HG02870 (cell line): ENCODE measurements at regions not wholly inside any gene's neighbourhood (a gene's known extent, or its start where the extent isn't known, plus 50 kb on each side); places are given as distances from the start of the nearest gene placed in this dataset.
"Not testable (repeated sequence)": the region's sequence is repeated elsewhere in the genome, so short reads cannot be mapped to it uniquely, and the experiment has no call there.

Experiments
- ATAC-seq: cut with Tn5 transposase; IDR thresholded peaks from one replicate; pipeline ENCODE4 v1.9.1; 2021; ENCODE audit warnings: mild to moderate bottlenecking, moderate library complexity; ENCODE audit not compliant: unreplicated experiment

DNA sequence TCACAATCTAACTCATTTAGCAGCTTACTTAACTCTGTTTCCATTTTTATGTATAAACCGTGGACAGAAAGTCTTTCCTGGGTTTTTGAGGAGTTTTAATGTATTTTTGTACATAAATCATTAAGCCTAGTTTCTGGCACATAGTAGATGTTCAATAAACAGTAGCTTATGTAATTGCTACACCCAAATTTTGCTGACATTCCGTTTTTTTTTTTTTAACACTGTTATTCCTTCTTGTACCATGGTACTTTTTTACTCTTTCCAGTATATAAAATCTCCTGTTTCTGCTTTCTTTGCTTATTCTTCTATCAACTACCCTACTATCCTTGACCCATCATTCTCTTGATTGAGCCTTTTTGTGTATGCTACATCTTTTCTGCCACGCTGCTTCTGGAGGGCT lies 1151.3 kb upstream of the CRIM1 start:
- no peak for ATAC-seq

- no peak for ATAC-seq
Observed at GRCh38 chr2:35199298-35199697, 1156.3 kb upstream of the CRIM1 start.

GRCh38 chr2:35185861-35186412 lies 1169.6 kb upstream of the CRIM1 start:
- ATAC-seq: no peak

GRCh38 chr2:35184471-35184870 lies 1171.1 kb upstream of the CRIM1 start:
- no peak for ATAC-seq

- not testable (repeated sequence) for ATAC-seq
Observed at GRCh38 chr2:35176726-35177125, 1178.9 kb upstream of the CRIM1 start.

DNA sequence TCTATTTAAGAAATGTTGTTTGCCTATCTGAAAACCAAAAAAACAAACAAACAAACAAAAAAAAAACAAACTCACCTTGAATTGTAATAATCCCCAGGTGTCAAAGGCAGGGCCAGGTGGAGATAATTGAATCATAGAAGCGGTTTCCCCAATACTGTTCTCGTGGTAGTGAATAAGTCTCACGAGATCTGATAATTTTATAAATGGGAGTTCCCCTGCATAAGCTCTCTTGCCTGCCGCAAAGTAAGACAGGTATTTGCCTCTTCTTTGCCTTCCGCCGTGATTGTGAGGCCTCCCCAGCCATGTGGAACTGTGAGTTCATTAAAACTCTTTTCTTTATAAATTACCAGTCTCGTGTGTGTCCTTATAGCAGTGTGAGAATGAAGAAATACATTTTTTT lies 1180.7 kb upstream of the CRIM1 start:
- no peak for ATAC-seq

GRCh38 chr2:35172687-35173086 lies 1182.9 kb upstream of the CRIM1 start:
- no peak for ATAC-seq

- ATAC-seq: no peak
Observed at GRCh38 chr2:35168351-35168750, 1187.2 kb upstream of the CRIM1 start.

DNA sequence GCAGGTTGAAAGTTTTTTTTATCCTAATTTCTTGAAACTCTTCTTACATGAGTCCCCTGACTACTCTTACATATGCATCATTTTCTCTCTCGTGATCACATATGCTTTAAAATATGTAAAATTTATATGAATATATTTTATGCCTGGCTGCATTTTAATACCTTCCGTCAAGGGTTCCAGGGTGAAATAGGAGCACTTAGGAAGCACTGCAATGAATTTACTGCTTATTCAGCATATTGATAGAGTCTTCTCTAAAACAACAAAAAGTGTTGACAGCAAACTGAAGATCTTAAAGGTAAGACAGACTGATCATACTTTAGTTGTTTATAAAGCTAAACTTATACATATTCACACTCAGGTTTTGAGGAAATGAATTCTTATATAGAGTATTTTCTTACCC lies 1191.6 kb upstream of the CRIM1 start:
- ATAC-seq: no peak

GRCh38 chr2:35160871-35161270 lies 1194.7 kb upstream of the CRIM1 start:
- no peak for ATAC-seq

DNA sequence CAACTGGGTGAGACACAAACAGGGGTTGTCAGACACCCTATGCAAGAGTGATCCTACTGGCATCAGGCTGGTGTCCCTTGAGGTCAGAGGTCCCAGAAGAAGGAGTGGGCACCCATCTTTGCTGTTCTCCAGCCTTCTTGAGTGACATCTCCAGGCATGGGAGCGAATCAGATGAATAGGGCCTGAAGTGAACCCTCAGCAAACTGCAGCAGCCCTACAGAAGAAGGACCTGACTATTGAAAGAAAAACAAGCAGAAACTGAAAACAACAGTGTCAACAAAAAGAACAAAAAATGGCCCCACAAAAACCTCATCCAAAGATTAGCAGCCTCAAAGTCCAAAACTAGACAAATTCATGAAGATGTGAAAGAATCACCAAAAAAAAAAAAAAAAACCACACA lies 1229.7 kb upstream of the CRIM1 start:
- ATAC-seq: no peak

DNA sequence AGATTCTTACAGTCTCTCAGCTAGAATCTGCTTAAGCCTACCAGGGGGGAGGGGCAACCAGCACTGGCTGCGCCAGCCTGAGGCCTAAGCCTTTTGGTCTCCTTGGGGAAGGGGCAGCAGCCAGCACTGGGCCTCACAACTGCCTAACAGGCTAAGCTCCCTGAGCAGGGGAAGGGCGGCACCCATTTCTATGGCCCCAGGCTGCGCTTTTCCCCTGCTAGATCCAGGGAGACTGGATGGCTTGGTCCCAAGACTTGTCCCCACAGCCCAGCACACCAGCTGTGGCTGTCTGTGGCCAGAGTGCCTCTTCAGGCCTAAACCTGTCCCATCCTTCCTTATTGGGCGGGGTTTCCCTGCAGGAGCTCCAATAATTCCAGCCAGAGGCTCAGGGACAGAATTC lies 1230.3 kb upstream of the CRIM1 start:
- no peak for ATAC-seq

GRCh38 chr2:35116151-35116550 lies 1239.4 kb upstream of the CRIM1 start:
- ATAC-seq: no peak

GRCh38 chr2:35114765-35115164 lies 1240.8 kb upstream of the CRIM1 start:
- no peak for ATAC-seq

- not testable (repeated sequence) for ATAC-seq
Observed at GRCh38 chr2:35112367-35112766, 1243.2 kb upstream of the CRIM1 start.

DNA sequence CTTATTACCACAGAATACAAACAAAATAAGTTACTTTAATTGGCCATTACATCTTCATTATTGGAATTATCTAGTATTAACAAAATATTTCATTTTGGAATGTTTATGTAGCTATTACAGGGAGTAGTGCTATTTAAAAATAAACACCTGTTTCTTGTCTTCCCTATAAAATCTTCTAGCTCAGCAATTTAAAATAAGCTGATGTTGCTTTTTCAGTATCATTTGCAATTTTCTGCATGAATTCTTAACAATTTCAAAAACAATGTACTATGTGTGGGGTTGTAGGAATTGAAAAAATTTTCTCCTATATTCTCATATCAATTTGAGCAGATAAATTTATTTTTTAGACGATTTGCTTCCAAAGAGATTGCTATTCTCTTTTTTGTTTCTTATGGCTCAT lies 1251.3 kb upstream of the CRIM1 start:
- ATAC-seq: no peak

DNA sequence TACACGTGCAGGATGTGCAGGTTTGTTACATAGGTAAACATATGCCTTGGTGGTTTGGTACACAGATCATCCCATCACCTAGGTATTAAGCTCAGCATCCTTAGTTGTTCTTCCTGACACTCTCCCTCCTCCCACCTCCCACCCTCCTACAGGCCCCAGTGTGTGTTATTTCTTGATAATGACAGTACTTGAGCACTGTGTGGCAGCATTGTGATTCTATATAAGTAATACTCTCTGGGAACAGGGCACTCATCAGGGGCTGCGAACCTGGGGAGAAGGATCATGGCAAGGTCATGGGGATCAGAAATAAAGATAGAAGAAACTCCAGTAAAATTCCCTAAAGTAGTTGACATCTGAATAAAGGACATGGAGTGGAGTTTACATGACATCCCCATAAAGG lies 1256.2 kb upstream of the CRIM1 start:
- ATAC-seq: no peak

GRCh38 chr2:35082072-35082471 lies 1273.5 kb upstream of the CRIM1 start:
- ATAC-seq: no peak

GRCh38 chr2:35081622-35082015 lies 1274.0 kb upstream of the CRIM1 start:
- no peak for ATAC-seq

GRCh38 chr2:35081001-35081621 lies 1274.5 kb upstream of the CRIM1 start:
- ATAC-seq: no peak

- ATAC-seq: no peak
Observed at GRCh38 chr2:35080231-35080910, 1275.2 kb upstream of the CRIM1 start.

GRCh38 chr2:35067420-35067819 lies 1288.2 kb upstream of the CRIM1 start:
- ATAC-seq: no peak

GRCh38 chr2:35063836-35064235 lies 1291.7 kb upstream of the CRIM1 start:
- no peak for ATAC-seq
